SH-SY5Y (cell line): ENCODE measurements at regions not wholly inside any gene's neighbourhood (a gene's known extent, or its start where the extent isn't known, plus 50 kb on each side); places are given as distances from the start of the nearest gene placed in this dataset.

Experiments
- GATA2 ChIP-seq: IDR thresholded peaks from 2 replicates; pipeline ENCODE4 v1.6.1; 2011; ENCODE audit warnings: mild to moderate bottlenecking, low read depth, low read length
- GATA3 ChIP-seq: IDR thresholded peaks from 2 replicates; pipeline ENCODE4 v1.6.1; 2011; ENCODE audit warnings: low read depth, mild to moderate bottlenecking, low read length, moderate library complexity

- no peak for TF ChIP-seq GATA3
- TF ChIP-seq GATA2: no peak
Observed at GRCh38 chr16:26688699-26689098, 378.0 kb upstream of the C16orf82 start.
